ENCODE measurements at regions not wholly inside any gene's neighbourhood (a gene's known extent, or its start where the extent isn't known, plus 50 kb on each side); places are given as distances from the start of the nearest gene placed in this dataset.

DNA sequence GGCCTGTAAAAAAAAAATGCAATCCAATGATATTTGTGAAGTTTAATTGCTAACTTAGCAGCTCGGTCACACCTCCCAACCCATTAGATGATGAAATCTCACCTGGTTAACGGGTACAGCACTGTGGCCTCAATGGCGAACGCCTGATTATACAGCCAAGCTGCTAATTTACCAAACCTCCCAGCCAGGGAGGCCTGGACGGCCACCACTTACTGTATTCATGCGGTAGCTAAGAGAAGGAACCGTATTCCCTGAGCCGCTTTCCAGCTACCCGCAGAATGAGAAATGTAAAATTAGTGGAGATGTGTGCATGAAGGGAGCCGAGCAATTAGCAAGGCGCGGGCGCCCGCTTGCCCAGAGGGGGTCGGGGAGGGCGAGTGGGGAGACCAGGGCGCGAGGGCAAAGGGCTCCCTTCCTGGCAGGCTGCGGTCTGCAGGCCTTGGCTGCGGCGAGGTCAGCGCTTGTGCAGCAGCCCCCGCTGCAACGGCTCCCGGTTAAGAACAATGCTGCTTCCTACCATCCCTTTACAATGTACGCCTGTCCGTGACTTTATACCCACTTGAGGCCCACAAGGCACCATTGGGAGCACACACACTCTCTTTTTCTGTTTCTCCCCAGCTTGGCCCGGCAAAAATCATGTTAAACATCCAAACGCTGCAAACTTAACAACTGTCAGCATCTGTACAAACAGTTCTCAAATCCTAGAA is 70.4 kb upstream of the TBCA start:
- TF ChIP-seq, protein P1, sequence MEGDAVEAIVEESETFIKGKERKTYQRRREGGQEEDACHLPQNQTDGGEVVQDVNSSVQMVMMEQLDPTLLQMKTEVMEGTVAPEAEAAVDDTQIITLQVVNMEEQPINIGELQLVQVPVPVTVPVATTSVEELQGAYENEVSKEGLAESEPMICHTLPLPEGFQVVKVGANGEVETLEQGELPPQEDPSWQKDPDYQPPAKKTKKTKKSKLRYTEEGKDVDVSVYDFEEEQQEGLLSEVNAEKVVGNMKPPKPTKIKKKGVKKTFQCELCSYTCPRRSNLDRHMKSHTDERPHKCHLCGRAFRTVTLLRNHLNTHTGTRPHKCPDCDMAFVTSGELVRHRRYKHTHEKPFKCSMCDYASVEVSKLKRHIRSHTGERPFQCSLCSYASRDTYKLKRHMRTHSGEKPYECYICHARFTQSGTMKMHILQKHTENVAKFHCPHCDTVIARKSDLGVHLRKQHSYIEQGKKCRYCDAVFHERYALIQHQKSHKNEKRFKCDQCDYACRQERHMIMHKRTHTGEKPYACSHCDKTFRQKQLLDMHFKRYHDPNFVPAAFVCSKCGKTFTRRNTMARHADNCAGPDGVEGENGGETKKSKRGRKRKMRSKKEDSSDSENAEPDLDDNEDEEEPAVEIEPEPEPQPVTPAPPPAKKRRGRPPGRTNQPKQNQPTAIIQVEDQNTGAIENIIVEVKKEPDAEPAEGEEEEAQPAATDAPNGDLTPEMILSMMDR (IDR thresholded peaks at IDR 0.05) = no peak
- TF ChIP-seq POLR2AphosphoS5 (IDR thresholded peaks at IDR 0.05; ENCODE audit: low read depth, low read length) (no peak), TAF1 (IDR thresholded peaks at IDR 0.05; ENCODE audit: borderline replicate concordance, low read depth, low read length) (no peak), JUND (IDR thresholded peaks at IDR 0.05) (no peak), GABPA (IDR thresholded peaks at IDR 0.05; ENCODE audit: low read depth) (no peak), FOXJ3 (CRISPR knock-in tag; IDR thresholded peaks at IDR 0.05) (no peak)
- TF ChIP-seq, protein P2, sequence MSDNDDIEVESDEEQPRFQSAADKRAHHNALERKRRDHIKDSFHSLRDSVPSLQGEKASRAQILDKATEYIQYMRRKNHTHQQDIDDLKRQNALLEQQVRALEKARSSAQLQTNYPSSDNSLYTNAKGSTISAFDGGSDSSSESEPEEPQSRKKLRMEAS (IDR thresholded peaks at IDR 0.05; ENCODE audit: low read depth) = no peak
- TF ChIP-seq, protein P3, sequence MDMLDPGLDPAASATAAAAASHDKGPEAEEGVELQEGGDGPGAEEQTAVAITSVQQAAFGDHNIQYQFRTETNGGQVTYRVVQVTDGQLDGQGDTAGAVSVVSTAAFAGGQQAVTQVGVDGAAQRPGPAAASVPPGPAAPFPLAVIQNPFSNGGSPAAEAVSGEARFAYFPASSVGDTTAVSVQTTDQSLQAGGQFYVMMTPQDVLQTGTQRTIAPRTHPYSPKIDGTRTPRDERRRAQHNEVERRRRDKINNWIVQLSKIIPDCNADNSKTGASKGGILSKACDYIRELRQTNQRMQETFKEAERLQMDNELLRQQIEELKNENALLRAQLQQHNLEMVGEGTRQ (IDR thresholded peaks at IDR 0.05; ENCODE audit: borderline replicate concordance, low read depth, low read length) = no peak
